NCI-H82 treated with DMSO at 0.1 percent for 48 hours (cell line): ENCODE measurements at regions not wholly inside any gene's neighbourhood (a gene's known extent, or its start where the extent isn't known, plus 50 kb on each side); places are given as distances from the start of the nearest gene placed in this dataset.

Source experiments
- DNase-seq: peaks from one replicate; lab custom pipeline; 2025; ENCODE audit not compliant: unreplicated experiment; lab: John Stamatoyannopoulos, UW

- DNase-seq, result no peak
Measured at GRCh38 chr12:97173688-97174410, 266.8 kb downstream of the NEDD1 start.

- no peak for DNase-seq
Measured at GRCh38 chr12:97177481-97177880, 270.4 kb downstream of the NEDD1 start.

GRCh38 chr12:97181571-97182265 is 274.7 kb downstream of the NEDD1 start:
- no peak for DNase-seq

GRCh38 chr12:97182769-97183168 is 275.7 kb downstream of the NEDD1 start:
- no peak for DNase-seq

GRCh38 chr12:97184127-97184773 is 277.2 kb downstream of the NEDD1 start:
- DNase-seq, result no peak

GRCh38 chr12:97185567-97185966 is 277.0 kb upstream of the RMST start:
- no peak for DNase-seq

- no peak for DNase-seq
Measured at GRCh38 chr12:97194546-97194945, 268.1 kb upstream of the RMST start.

- DNase-seq, result no peak
Measured at GRCh38 chr12:97200181-97200580, 262.4 kb upstream of the RMST start.

- no peak for DNase-seq
Measured at GRCh38 chr12:97203408-97203807, 259.2 kb upstream of the RMST start.

- DNase-seq, result no peak
Measured at GRCh38 chr12:97209997-97210396, 252.6 kb upstream of the RMST start.

- DNase-seq, result no peak
Measured at GRCh38 chr12:97211416-97211930, 251.1 kb upstream of the RMST start.

GRCh38 chr12:97216848-97217247 is 245.8 kb upstream of the RMST start:
- no peak for DNase-seq

- DNase-seq, result no peak
Measured at GRCh38 chr12:97222391-97222790, 240.2 kb upstream of the RMST start.

- no peak for DNase-seq
Measured at GRCh38 chr12:97223419-97223818, 239.2 kb upstream of the RMST start.

- no peak for DNase-seq
Measured at GRCh38 chr12:97229004-97229403, 233.6 kb upstream of the RMST start.

GRCh38 chr12:97235102-97235501 is 227.5 kb upstream of the RMST start:
- no peak for DNase-seq

GRCh38 chr12:97246368-97246767 is 216.2 kb upstream of the RMST start:
- no peak for DNase-seq

- DNase-seq, result no peak
Measured at GRCh38 chr12:97250483-97250882, 212.1 kb upstream of the RMST start.

- no peak for DNase-seq
Measured at GRCh38 chr12:97257726-97258125, 204.9 kb upstream of the RMST start.

GRCh38 chr12:97259098-97259497 is 203.5 kb upstream of the RMST start:
- DNase-seq, result no peak

GRCh38 chr12:97260786-97261185 is 201.8 kb upstream of the RMST start:
- DNase-seq, result no peak

- DNase-seq, result no peak
Measured at GRCh38 chr12:97267166-97267565, 195.4 kb upstream of the RMST start.
